Mesendoderm (in vitro differentiated cells): ENCODE measurements at regions not wholly inside any gene's neighbourhood (a gene's known extent, or its start where the extent isn't known, plus 50 kb on each side); places are given as distances from the start of the nearest gene placed in this dataset.
A peak's percentile ranks its signal among the peaks of the same experiment; 100 is the strongest.

Experiments
- DNase-seq: peaks from one replicate; pipeline ENCODE4 v3.0.0; 2013
- H2AK5ac ChIP-seq: 2 replicates; pipeline ENCODE4 v1.6.1; 2013; ENCODE audit warnings: low read length, inconsistent platforms
- H2BK120ac ChIP-seq: 2 replicates; pipeline ENCODE4 v1.6.1; 2013; ENCODE audit warnings: low read depth, mild to moderate bottlenecking, low read length, moderate library complexity, mixed read lengths
- H2BK15ac ChIP-seq: replicated peaks from 2 replicates; pipeline ENCODE4 v1.6.1; 2013; ENCODE audit warnings: low read depth, mild to moderate bottlenecking, moderate library complexity
- H2BK5ac ChIP-seq: 2 replicates; pipeline ENCODE4 v1.6.1; 2013; ENCODE audit warnings: low read length, inconsistent platforms
- H3K18ac ChIP-seq: 2 replicates; pipeline ENCODE4 v1.6.1; 2013; ENCODE audit warnings: mild to moderate bottlenecking, low read length, mixed read lengths
- H3K23ac ChIP-seq: one replicate; pipeline ENCODE4 v1.6.1; 2013; ENCODE audit warnings: low read length
- H3K27ac ChIP-seq: 2 replicates; pipeline ENCODE4 v1.5.1; 2013; ENCODE audit warnings: low read depth, mild to moderate bottlenecking, inconsistent platforms, low read length, moderate library complexity
- H3K27me3 ChIP-seq: 2 replicates; pipeline ENCODE4 v1.6.1; 2013; ENCODE audit warnings: low read length, control low read depth, mild to moderate bottlenecking, inconsistent platforms; ENCODE audit not compliant: insufficient read depth, poor library complexity
- H3K36me3 ChIP-seq: 2 replicates; pipeline ENCODE4 v1.6.1; 2013; ENCODE audit warnings: low read length, inconsistent platforms; ENCODE audit not compliant: control insufficient read depth, insufficient read depth
- H3K4ac ChIP-seq: one replicate; pipeline ENCODE4 v1.6.1; 2013; ENCODE audit warnings: low read depth, mild to moderate bottlenecking, low read length, moderate library complexity
- H3K4me1 ChIP-seq: 2 replicates; pipeline ENCODE4 v1.6.1; 2013; ENCODE audit warnings: low read depth, low read length, inconsistent platforms; ENCODE audit not compliant: control insufficient read depth
- H3K4me2 ChIP-seq: 2 replicates; pipeline ENCODE4 v1.6.1; 2013; ENCODE audit warnings: low read length
- H3K4me3 ChIP-seq: 2 replicates; pipeline ENCODE4 v1.5.1; 2013; ENCODE audit warnings: mild to moderate bottlenecking, low read length
- H3K56ac ChIP-seq: one replicate; pipeline ENCODE4 v1.6.1; 2013; ENCODE audit warnings: low read length
- H3K79me1 ChIP-seq: 2 replicates; pipeline ENCODE4 v1.6.1; 2013; ENCODE audit warnings: low read length, inconsistent platforms
- H3K79me2 ChIP-seq: 2 replicates; pipeline ENCODE4 v1.6.1; 2013; ENCODE audit warnings: mild to moderate bottlenecking, low read length; ENCODE audit not compliant: control insufficient read depth, insufficient read depth
- H3K9ac ChIP-seq: 2 replicates; pipeline ENCODE4 v1.6.1; 2013; ENCODE audit warnings: low read length, inconsistent platforms
- H4K5ac ChIP-seq: one replicate; pipeline ENCODE4 v1.6.1; 2013; ENCODE audit warnings: low read length
- H4K8ac ChIP-seq: one replicate; pipeline ENCODE4 v1.6.1; 2013; ENCODE audit warnings: low read depth, mild to moderate bottlenecking, control low read depth, low read length, moderate library complexity
- WGBS: extraction: QIAGEN DNeasy Blood & Tissue Kit; methylation state at CpG from one replicate; pipeline ENCODE4 v1.1.7; 2013; ENCODE audit warnings: low lambda C conversion rate, missing lambda C conversion rate; ENCODE audit not compliant: insufficient coverage; ENCODE audit errors: extremely low coverage; 5-methylcytosine and 5-hydroxymethylcytosine counted together

- H3K23ac ChIP-seq, result no peak overlapping the region
- no peak overlapping the region for H3K4me3 ChIP-seq
- no peak overlapping the region for H3K9ac ChIP-seq
- no peak overlapping the region for H3K27ac ChIP-seq
- no peaks in the 10 kb centered on the region for H3K79me1 ChIP-seq
- no peak overlapping the region for H3K4me2 ChIP-seq
- no peaks in the 10 kb centered on the region for H3K4me1 ChIP-seq
- no peak for DNase-seq
- H2BK5ac ChIP-seq, result no peak overlapping the region
- no peak overlapping the region for H2AK5ac ChIP-seq
- no peak overlapping the region for H3K18ac ChIP-seq
- H2BK15ac ChIP-seq, result no peak overlapping the region
- H3K36me3 ChIP-seq, result no peaks in the 10 kb centered on the region
- no peak overlapping the region for H4K5ac ChIP-seq
- no peak overlapping the region for H3K4ac ChIP-seq
- no peak overlapping the region for H4K8ac ChIP-seq
- H2BK120ac ChIP-seq, result no peak overlapping the region
- H3K56ac ChIP-seq, result no peak overlapping the region
- WGBS, result no CpG with 5 or more reads among the region's 1 CpG
- no peaks in the 10 kb centered on the region for H3K27me3 ChIP-seq
- H3K79me2 ChIP-seq, result no peaks in the 10 kb centered on the region
These were observed 146.2 kb upstream of the ZKSCAN2 start for GRCh38 chr16:25403852-25404251.

- no peaks in the 10 kb centered on the region for H3K79me2 ChIP-seq
- H3K4me3 ChIP-seq, result no peak overlapping the region
These were observed 137.9 kb upstream of the ZKSCAN2 start for GRCh38 chr16:25395528-25395927.

GRCh38 chr16:25390761-25391160, 133.1 kb upstream of the ZKSCAN2 start:
- Histone ChIP-seq H2BK120ac (no peak overlapping the region), H3K27me3 (no peaks in the 10 kb centered on the region), H3K4me3 (no peak overlapping the region), H3K23ac (no peak overlapping the region), H3K9ac (no peak overlapping the region), H3K36me3 (no peaks in the 10 kb centered on the region), H2BK15ac (no peak overlapping the region), H3K79me2 (no peaks in the 10 kb centered on the region), H3K27ac (no peak overlapping the region), H2AK5ac (no peak overlapping the region), H4K5ac (no peak overlapping the region), H3K79me1 (no peaks in the 10 kb centered on the region), H4K8ac (no peak overlapping the region), H3K56ac (no peak overlapping the region), H3K18ac (no peak overlapping the region), H3K4me2 (no peak overlapping the region), H3K4me1 (no peaks in the 10 kb centered on the region), H2BK5ac (no peak overlapping the region), H3K4ac (no peak overlapping the region)
- no peak for DNase-seq

More at GRCh38 chr16:25395528-25395927, 137.9 kb upstream of the ZKSCAN2 start:
- Histone ChIP-seq H3K9ac (no peak overlapping the region), H2BK15ac (no peak overlapping the region), H3K36me3 (no peaks in the 10 kb centered on the region), H4K5ac (no peak overlapping the region), H3K4me1 (no peaks in the 10 kb centered on the region), H3K56ac (no peak overlapping the region), H3K79me1 (no peaks in the 10 kb centered on the region), H3K23ac (no peak overlapping the region), H2BK5ac (no peak overlapping the region), H2AK5ac (no peak overlapping the region), H3K4ac (no peak overlapping the region), H4K8ac (no peak overlapping the region), H3K4me2 (no peak overlapping the region), H2BK120ac (no peak overlapping the region), H3K27me3 (no peaks in the 10 kb centered on the region), H3K18ac (no peak overlapping the region), H3K27ac (no peak overlapping the region)
- DNase-seq, result peak; percentile 54

- Histone ChIP-seq H3K4me3 (no peak overlapping the region), H2BK15ac (no peak overlapping the region), H4K8ac (no peak overlapping the region), H3K79me1 (no peaks in the 10 kb centered on the region), H3K27ac (no peak overlapping the region), H2BK5ac (no peak overlapping the region), H2BK120ac (no peak overlapping the region), H3K36me3 (no peaks in the 10 kb centered on the region), H4K5ac (no peak overlapping the region), H3K4me1 (no peaks in the 10 kb centered on the region), H3K9ac (no peak overlapping the region), H3K23ac (no peak overlapping the region), H3K4ac (no peak overlapping the region), H3K27me3 (no peaks in the 10 kb centered on the region), H3K18ac (no peak overlapping the region), H3K4me2 (no peak overlapping the region), H2AK5ac (no peak overlapping the region), H3K56ac (no peak overlapping the region), H3K79me2 (no peaks in the 10 kb centered on the region)
- peak; percentile 84 for DNase-seq
- no CpG with 5 or more reads among the region's 4 CpGs for WGBS
These were observed 116.9 kb upstream of the ZKSCAN2 start for GRCh38 chr16:25374556-25374955.

- peak; percentile 30 for DNase-seq
These were observed 115.1 kb upstream of the ZKSCAN2 start for GRCh38 chr16:25372716-25373115.

GRCh38 chr16:25371342-25371741, 113.7 kb upstream of the ZKSCAN2 start:
- no peaks in the 10 kb centered on the region for H3K4me1 ChIP-seq
- H3K27ac ChIP-seq, result no peak overlapping the region
- no peaks in the 10 kb centered on the region for H3K36me3 ChIP-seq
- no peak overlapping the region for H2AK5ac ChIP-seq
- no peak overlapping the region for H4K8ac ChIP-seq
- H3K4me2 ChIP-seq, result no peak overlapping the region
- no CpG with 5 or more reads among the region's 6 CpGs for WGBS
- H3K79me2 ChIP-seq, result no peaks in the 10 kb centered on the region
- no peak overlapping the region for H2BK120ac ChIP-seq
- no peak overlapping the region for H2BK15ac ChIP-seq
- no peak overlapping the region for H2BK5ac ChIP-seq
- no peak overlapping the region for H3K56ac ChIP-seq
- no peak overlapping the region for H3K23ac ChIP-seq
- no peak overlapping the region for H3K9ac ChIP-seq
- no peaks in the 10 kb centered on the region for H3K79me1 ChIP-seq
- DNase-seq, result peak; percentile 6
- no peak overlapping the region for H3K4ac ChIP-seq
- H3K18ac ChIP-seq, result no peak overlapping the region
- no peaks in the 10 kb centered on the region for H3K27me3 ChIP-seq
- no peak overlapping the region for H3K4me3 ChIP-seq
- no peak overlapping the region for H4K5ac ChIP-seq

More at GRCh38 chr16:25372716-25373115, 115.1 kb upstream of the ZKSCAN2 start:
- Histone ChIP-seq H2BK15ac (no peak overlapping the region), H3K4me3 (no peak overlapping the region), H3K4me2 (no peak overlapping the region), H3K23ac (no peak overlapping the region), H3K27ac (no peak overlapping the region), H3K27me3 (no peaks in the 10 kb centered on the region), H3K4me1 (no peaks in the 10 kb centered on the region), H3K4ac (no peak overlapping the region), H4K5ac (no peak overlapping the region), H3K9ac (no peak overlapping the region), H3K18ac (no peak overlapping the region), H2BK5ac (no peak overlapping the region), H2BK120ac (no peak overlapping the region), H4K8ac (no peak overlapping the region), H3K36me3 (no peaks in the 10 kb centered on the region), H2AK5ac (no peak overlapping the region), H3K79me1 (no peaks in the 10 kb centered on the region), H3K79me2 (no peaks in the 10 kb centered on the region), H3K56ac (no peak overlapping the region)
- WGBS, result no CpG with 5 or more reads among the region's 2 CpGs
